RWPE2 (cell line): ENCODE measurements at regions not wholly inside any gene's neighbourhood (a gene's known extent, or its start where the extent isn't known, plus 50 kb on each side); places are given as distances from the start of the nearest gene placed in this dataset.

ENCODE experiments used
- ATAC-seq: fragments of 200-7000 bp; cut with Tn5 transposase; 3 replicates; pipeline ENCODE4 v1.9.1; 2021; ENCODE audit warnings: low read depth
- DNase-seq: peaks from one replicate; pipeline ENCODE4 v3.0.0-alpha.2; 2020; ENCODE audit warnings: low spot score
- H3K27ac ChIP-seq: fragments of 450-650 bp; 2 replicates; pipeline ENCODE4 v1.5.1; 2017; ENCODE audit warnings: mild to moderate bottlenecking; ENCODE audit not compliant: poor library complexity, severe bottlenecking
- H3K27me3 ChIP-seq: fragments of 250-450 bp; sonication (Bioruptor Pico); 2 replicates; pipeline ENCODE4 v1.5.1; 2021; ENCODE audit warnings: mild to moderate bottlenecking, moderate library complexity; ENCODE audit not compliant: insufficient read depth, poor library complexity, severe bottlenecking
- H3K36me3 ChIP-seq: fragments of 250-450 bp; sonication (Bioruptor Pico); 2 replicates; pipeline ENCODE4 v1.5.1; 2020; ENCODE audit warnings: low read depth, mild to moderate bottlenecking, moderate library complexity
- H3K4me1 ChIP-seq: fragments of 250-450 bp; sonication (Bioruptor Pico); 2 replicates; pipeline ENCODE4 v1.5.1; 2021; ENCODE audit warnings: mild to moderate bottlenecking, moderate library complexity; ENCODE audit not compliant: insufficient read depth, poor library complexity, severe bottlenecking
- H3K4me3 ChIP-seq: fragments of 250-450 bp; sonication (Bioruptor Pico); 2 replicates; pipeline ENCODE4 v1.5.1; 2021; ENCODE audit warnings: mild to moderate bottlenecking, moderate library complexity; ENCODE audit not compliant: severe bottlenecking
- H3K9me3 ChIP-seq: fragments of 250-450 bp; sonication (Bioruptor Pico); 2 replicates; pipeline ENCODE4 v1.5.1; 2021; ENCODE audit warnings: mild to moderate bottlenecking, moderate library complexity; ENCODE audit not compliant: severe bottlenecking
- TF ChIP-seq, protein P1 (sequence below): fragments of 450-650 bp; IDR thresholded peaks from one replicate; pipeline ENCODE4 v1.5.1; 2017; ENCODE audit warnings: mild to moderate bottlenecking, moderate library complexity; ENCODE audit not compliant: poor library complexity, severe bottlenecking

DNA sequence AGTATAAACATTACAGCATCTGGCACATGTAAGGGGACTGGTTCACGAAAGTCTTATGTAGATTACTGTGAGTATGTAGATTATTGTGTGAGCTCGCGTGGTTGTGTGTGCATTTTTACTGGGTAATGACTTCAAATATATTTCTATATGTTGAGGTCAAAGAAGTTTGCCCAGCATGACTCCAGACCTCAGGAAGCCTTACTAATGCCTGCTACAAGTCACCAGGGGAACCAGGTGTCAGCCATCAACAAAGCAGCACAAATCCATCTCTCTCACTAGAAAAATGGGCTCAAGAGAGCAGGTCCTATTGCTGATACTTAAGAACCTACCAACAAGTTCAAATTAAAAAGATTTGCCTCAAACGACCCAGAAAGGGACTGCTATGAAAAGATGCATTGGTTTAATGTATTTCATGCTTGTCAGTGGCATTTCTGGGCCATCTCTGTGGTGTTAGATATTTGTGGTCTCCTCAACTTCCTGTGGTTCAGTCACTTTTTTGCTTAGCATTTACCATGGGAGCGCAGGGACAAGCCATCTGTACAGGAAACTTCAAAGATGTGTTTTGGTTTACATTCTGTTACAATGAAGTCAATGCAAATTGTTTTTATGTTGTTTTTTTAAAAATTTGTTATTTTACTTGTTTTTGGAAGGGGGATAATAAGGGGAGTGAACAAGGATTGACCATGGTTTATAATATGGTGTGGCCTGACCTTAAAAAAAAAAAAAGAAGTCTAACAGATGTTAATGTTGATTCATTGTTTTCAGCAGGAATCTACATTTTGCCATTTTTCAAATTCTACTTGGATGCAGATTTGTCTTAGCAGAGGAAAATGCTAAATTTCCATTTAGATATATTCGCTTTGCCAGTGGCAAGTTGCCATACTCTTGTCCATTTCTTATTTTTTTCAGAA lies 172.1 kb upstream of the ADAMTS9 start:
- no peak overlapping the region for H3K27ac ChIP-seq
- no peaks in the 10 kb centered on the region for H3K27me3 ChIP-seq
- no peak overlapping the region for H3K4me3 ChIP-seq
- H3K9me3 ChIP-seq, result no peaks in the 10 kb centered on the region
- TF ChIP-seq, protein P1, sequence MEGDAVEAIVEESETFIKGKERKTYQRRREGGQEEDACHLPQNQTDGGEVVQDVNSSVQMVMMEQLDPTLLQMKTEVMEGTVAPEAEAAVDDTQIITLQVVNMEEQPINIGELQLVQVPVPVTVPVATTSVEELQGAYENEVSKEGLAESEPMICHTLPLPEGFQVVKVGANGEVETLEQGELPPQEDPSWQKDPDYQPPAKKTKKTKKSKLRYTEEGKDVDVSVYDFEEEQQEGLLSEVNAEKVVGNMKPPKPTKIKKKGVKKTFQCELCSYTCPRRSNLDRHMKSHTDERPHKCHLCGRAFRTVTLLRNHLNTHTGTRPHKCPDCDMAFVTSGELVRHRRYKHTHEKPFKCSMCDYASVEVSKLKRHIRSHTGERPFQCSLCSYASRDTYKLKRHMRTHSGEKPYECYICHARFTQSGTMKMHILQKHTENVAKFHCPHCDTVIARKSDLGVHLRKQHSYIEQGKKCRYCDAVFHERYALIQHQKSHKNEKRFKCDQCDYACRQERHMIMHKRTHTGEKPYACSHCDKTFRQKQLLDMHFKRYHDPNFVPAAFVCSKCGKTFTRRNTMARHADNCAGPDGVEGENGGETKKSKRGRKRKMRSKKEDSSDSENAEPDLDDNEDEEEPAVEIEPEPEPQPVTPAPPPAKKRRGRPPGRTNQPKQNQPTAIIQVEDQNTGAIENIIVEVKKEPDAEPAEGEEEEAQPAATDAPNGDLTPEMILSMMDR, result no peak
- ATAC-seq, result no peak
- no peaks in the 10 kb centered on the region for H3K4me1 ChIP-seq
- H3K36me3 ChIP-seq, result no peaks in the 10 kb centered on the region
- DNase-seq, result no peak

DNA sequence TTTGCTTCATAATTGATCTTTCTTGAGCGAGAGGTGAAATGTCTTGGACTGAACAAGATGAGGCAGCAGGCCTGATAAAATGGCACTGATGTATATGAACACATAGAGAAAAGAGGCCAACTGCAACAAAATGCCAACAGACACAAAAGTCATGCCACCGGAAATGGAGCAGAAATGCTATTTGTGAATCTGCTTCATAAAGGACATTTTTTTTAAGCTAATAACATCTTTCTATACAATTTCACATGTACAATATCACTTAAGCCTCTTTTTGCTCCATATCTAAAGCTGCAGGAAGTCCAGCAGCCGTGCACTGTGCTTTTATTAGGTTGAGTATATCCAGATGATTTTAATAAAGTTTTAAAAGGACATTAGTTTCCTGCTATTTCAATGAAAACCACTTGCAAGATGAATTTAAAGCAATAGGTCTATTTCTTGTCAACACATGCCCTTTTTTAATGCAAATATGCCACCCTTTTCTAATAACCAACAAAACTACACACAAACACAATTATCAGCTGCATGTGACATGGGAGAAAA lies 169.2 kb upstream of the ADAMTS9 start:
- no peaks in the 10 kb centered on the region for H3K36me3 ChIP-seq
- DNase-seq, result no peak
- no peak overlapping the region for H3K27ac ChIP-seq
- no peaks in the 10 kb centered on the region for H3K9me3 ChIP-seq
- TF ChIP-seq, protein P1, result no peak
- no peak overlapping the region for H3K4me3 ChIP-seq
- H3K4me1 ChIP-seq, result no peaks in the 10 kb centered on the region
- no peak for ATAC-seq
- no peaks in the 10 kb centered on the region for H3K27me3 ChIP-seq

DNA sequence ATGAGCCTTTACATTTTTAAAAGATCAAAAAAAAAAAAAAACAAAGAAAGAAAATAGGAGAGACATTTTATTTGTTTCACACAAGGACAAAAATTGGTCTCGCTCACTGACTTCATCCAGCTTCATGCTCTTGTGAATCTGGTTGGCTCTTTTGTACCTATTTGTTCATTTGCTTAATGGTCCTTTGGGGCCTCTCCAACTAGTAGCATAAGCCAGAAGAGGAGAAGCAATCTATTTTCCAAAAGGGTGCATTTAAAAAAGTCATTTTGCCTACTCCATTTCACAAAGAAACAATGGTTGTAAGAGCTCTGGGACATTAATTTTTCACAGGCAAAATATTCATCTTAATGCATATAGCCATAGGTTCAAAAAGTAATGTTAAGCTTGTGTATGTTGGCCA lies 168.3 kb upstream of the ADAMTS9 start:
- TF ChIP-seq, protein P1, result no peak
- H3K27me3 ChIP-seq, result no peaks in the 10 kb centered on the region
- H3K4me1 ChIP-seq, result no peaks in the 10 kb centered on the region
- H3K36me3 ChIP-seq, result no peaks in the 10 kb centered on the region
- no peak overlapping the region for H3K27ac ChIP-seq
- ATAC-seq (no peak), DNase-seq (no peak)
- H3K9me3 ChIP-seq, result no peaks in the 10 kb centered on the region
- H3K4me3 ChIP-seq, result no peak overlapping the region

DNA sequence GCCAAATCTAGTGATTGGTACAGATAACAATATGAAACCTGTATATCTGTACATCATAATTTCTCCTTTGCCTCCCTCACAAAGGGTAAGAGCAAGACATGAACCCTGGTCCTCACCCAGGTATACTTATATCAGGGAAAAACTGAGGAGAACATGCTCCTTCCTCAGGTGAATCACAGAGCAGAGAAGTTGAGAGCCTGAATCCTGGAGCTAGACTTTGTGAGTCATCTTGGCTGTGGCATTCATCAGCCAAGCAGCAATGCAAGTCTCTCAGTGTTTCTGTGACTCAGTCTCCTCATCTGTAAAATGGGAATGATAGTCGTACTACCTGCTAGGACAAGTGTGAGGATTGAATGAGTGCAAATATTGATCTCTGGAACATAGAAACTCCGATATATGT lies 165.7 kb upstream of the ADAMTS9 start:
- TF ChIP-seq, protein P1, result no peak

DNA sequence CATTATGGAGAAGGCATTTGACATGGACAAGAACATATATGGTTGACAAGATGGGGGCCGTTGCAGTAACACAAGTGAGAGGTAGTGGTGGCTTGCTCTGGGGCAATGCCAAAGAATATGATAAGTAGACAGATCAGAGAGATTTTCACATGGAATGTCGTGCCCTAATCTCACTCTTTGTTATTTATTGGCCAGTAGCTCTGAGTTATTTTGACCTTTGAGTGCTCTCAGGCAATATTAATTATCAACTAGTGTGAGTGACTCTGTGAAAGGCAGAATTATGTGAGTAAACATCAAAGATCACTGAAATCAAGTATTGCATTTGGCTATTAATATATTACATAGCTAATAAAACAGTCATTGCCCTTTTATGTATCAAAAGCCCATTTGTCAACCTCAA lies 164.9 kb upstream of the ADAMTS9 start:
- H3K36me3 ChIP-seq, result no peaks in the 10 kb centered on the region
- no peak overlapping the region for H3K27ac ChIP-seq
- H3K27me3 ChIP-seq, result no peaks in the 10 kb centered on the region
- DNase-seq, result no peak
- TF ChIP-seq, protein P1, result no peak
- H3K9me3 ChIP-seq, result no peaks in the 10 kb centered on the region
- no peaks in the 10 kb centered on the region for H3K4me1 ChIP-seq
- ATAC-seq, result no peak
- H3K4me3 ChIP-seq, result no peak overlapping the region

More for the DNA sequence above, 165.7 kb upstream of the ADAMTS9 start:
- Histone ChIP-seq H3K36me3 (no peaks in the 10 kb centered on the region), H3K4me1 (no peaks in the 10 kb centered on the region), H3K27ac (no peak overlapping the region), H3K27me3 (no peaks in the 10 kb centered on the region), H3K9me3 (no peaks in the 10 kb centered on the region), H3K4me3 (no peak overlapping the region)
- DNase-seq, result no peak
- no peak for ATAC-seq
